GM23248 (cell line): ENCODE measurements at regions not wholly inside any gene's neighbourhood (a gene's known extent, or its start where the extent isn't known, plus 50 kb on each side); places are given as distances from the start of the nearest gene placed in this dataset.
A peak's percentile ranks its signal among the peaks of the same experiment; 100 is the strongest.

Experiments
- DNase-seq: peaks from one replicate; pipeline ENCODE4 v3.0.0-alpha.2; 2015
- H2AFZ ChIP-seq: fragments of 200-600 bp; sonication (generic); 2 replicates; pipeline ENCODE4 v1.6.1; 2016; ENCODE audit warnings: antibody characterized with exemption
- H3F3A ChIP-seq: fragments of 200-600 bp; sonication (generic); 2 replicates; pipeline ENCODE4 v1.6.1; 2016; ENCODE audit warnings: mild to moderate bottlenecking, antibody characterized with exemption, mixed run types; ENCODE audit not compliant: insufficient read depth
- H3K27ac ChIP-seq: fragments of 200-600 bp; sonication (generic); 2 replicates; pipeline ENCODE4 v1.5.1; 2016; ENCODE audit warnings: mild to moderate bottlenecking
- H3K27me3 ChIP-seq: fragments of 200-600 bp; sonication (generic); replicated peaks from 2 replicates; pipeline ENCODE4 v1.6.1; 2016; ENCODE audit warnings: mild to moderate bottlenecking; ENCODE audit not compliant: insufficient read depth
- H3K36me3 ChIP-seq: fragments of 200-600 bp; sonication (generic); 2 replicates; pipeline ENCODE4 v1.6.1; 2016; ENCODE audit warnings: low read depth, mild to moderate bottlenecking
- H3K4me1 ChIP-seq: fragments of 200-600 bp; sonication (generic); 2 replicates; pipeline ENCODE4 v1.6.1; 2016; ENCODE audit warnings: mild to moderate bottlenecking; ENCODE audit not compliant: insufficient read depth
- H3K4me2 ChIP-seq: fragments of 200-600 bp; sonication (generic); one replicate; pipeline ENCODE4 v1.6.1; 2016; ENCODE audit warnings: mild to moderate bottlenecking; ENCODE audit not compliant: unreplicated experiment
- H3K4me3 ChIP-seq: fragments of 200-600 bp; sonication (generic); 2 replicates; pipeline ENCODE4 v1.5.1; 2016; ENCODE audit warnings: mild to moderate bottlenecking
- H3K79me2 ChIP-seq: fragments of 200-600 bp; sonication (generic); 2 replicates; pipeline ENCODE4 v1.6.1; 2016; ENCODE audit warnings: mild to moderate bottlenecking; ENCODE audit not compliant: insufficient read depth
- H3K9ac ChIP-seq: fragments of 200-600 bp; sonication (generic); 2 replicates; pipeline ENCODE4 v1.6.1; 2016; ENCODE audit warnings: mild to moderate bottlenecking
- H3K9me2 ChIP-seq: fragments of 200-600 bp; sonication (generic); 2 replicates; pipeline ENCODE4 v1.6.1; 2016; ENCODE audit warnings: mixed run types, mild to moderate bottlenecking, moderate library complexity; ENCODE audit not compliant: insufficient read depth
- H3K9me3 ChIP-seq: fragments of 200-600 bp; sonication (generic); one replicate; pipeline ENCODE4 v1.6.1; 2017; ENCODE audit warnings: low read depth
- H4K20me1 ChIP-seq: fragments of 200-600 bp; sonication (generic); 2 replicates; pipeline ENCODE4 v1.6.0; 2016; ENCODE audit not compliant: insufficient read depth
- EZH2 ChIP-seq: fragments of 200-600 bp; sonication (generic); IDR thresholded peaks from 2 replicates; pipeline ENCODE4 v1.6.1; 2018; ENCODE audit warnings: antibody characterized with exemption, mild to moderate bottlenecking; ENCODE audit not compliant: insufficient read depth, poor library complexity, severe bottlenecking
- EZH2phosphoT487 ChIP-seq: fragments of 200-600 bp; sonication (generic); IDR thresholded peaks from 2 replicates; pipeline ENCODE4 v1.6.1; 2018; ENCODE audit warnings: antibody characterized with exemption, moderate library complexity, mild to moderate bottlenecking, low read depth; ENCODE audit not compliant: insufficient read depth
- WGBS, 2 experiments: methylation state at CpG; one replicate each; pipeline ENCODE4 v1.1.6; 2015 to 2017; ENCODE audit warnings: low lambda C conversion rate in 2 of 2, low coverage in 1 of 2; ENCODE audit errors: missing lambda C conversion rate in 2 of 2; 5-methylcytosine and 5-hydroxymethylcytosine counted together
- in situ Hi-C: fragments of 300-500 bp; cut with MboI; formaldehyde crosslinking; loops from 2 replicates; pipeline ENCODE4 v1.15.0; 2020

DNA sequence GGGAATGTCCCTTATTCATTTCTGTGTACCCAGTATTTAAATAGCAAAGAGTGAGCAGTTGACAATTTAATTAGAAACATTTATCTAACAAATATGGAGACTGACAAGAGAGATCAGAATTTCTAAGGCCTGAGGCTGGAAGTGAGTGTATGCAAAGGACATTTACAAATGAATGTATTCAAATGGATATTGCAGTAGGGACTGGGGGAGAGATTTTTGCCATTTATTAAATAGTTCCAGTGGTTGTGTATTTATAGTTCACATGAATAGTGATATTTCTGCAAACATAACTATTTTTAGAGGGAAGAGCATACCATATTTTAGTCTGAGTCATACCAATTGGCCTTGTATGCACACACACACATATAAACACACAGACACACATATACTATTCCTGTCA is 592.4 kb downstream of the GLUD2 start:
- Histone ChIP-seq H3K9ac (no peak overlapping the region), H3K4me3 (no peak overlapping the region), H3K36me3 (no peaks in the 10 kb centered on the region), H3K4me2 (no peak overlapping the region), H3K9me3 (no peaks in the 10 kb centered on the region), H3F3A (peaks cover 14% of the 10 kb centered on the region), H3K79me2 (no peaks in the 10 kb centered on the region), H3K27ac (no peak overlapping the region), H3K4me1 (peaks cover 15% of the 10 kb centered on the region), H3K27me3 (no peaks in the 10 kb centered on the region), H3K9me2 (no peaks in the 10 kb centered on the region), H2AFZ (no peak overlapping the region), H4K20me1 (no peaks in the 10 kb centered on the region)
- TF ChIP-seq EZH2phosphoT487, result no peak
- no peak for TF ChIP-seq EZH2
- no peak for DNase-seq
- in situ Hi-C loops, result no loop called here

DNA sequence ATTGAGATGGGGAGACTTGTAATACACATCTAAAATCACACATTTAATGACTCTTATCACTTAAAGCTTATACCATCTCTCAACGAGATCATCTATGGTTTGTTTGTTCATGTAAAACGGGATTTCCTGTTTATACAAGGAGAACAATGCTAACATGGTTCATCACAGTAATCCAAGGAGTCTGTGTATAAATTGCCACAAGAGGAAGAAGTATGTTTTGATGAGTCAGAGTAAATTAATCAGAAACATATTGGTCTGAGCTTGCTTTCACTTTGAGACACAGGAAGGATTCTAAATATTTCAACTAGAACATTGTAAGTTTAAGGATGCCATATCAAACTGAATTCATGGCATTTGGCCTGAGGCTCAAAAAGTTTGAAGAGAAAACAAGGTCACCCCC is 594.1 kb downstream of the GLUD2 start:
- Histone ChIP-seq H3F3A (peaks cover 14% of the 10 kb centered on the region), H3K9me3 (no peaks in the 10 kb centered on the region), H3K4me1 (peaks cover 15% of the 10 kb centered on the region), H4K20me1 (no peaks in the 10 kb centered on the region), H3K36me3 (no peaks in the 10 kb centered on the region), H3K9ac (no peak overlapping the region), H2AFZ (no peak overlapping the region), H3K9me2 (no peaks in the 10 kb centered on the region), H3K27me3 (no peaks in the 10 kb centered on the region), H3K79me2 (no peaks in the 10 kb centered on the region), H3K27ac (no peak overlapping the region), H3K4me3 (peak overlapping the region; percentile 43), H3K4me2 (peak overlapping the region; percentile 65)
- TF ChIP-seq EZH2 (no peak), EZH2phosphoT487 (no peak)
- 0 to 2% methylated on average over 2 of the region's 2 CpGs for WGBS, 2 experiments
- DNase-seq, result peak; percentile 59
- in situ Hi-C loops, result no loop called here

DNA sequence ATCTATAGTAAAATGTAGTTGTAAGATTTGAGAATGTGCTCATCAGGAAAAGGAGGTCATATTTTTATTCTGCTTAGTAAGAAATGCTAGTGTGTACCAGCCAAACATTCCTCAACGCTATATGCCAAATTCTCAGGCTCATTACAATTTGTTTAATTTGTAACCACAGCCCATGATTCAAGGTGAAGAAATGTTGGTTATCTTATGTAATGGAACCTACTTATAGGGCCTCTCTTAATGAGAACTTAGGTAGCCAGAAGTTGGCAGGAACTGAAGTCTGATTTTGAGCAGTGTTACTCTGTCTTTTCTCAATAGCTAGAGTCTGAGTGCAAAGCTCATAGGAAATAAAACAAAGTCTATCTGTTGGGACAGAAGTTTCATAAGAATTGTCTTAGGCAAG is 595.0 kb downstream of the GLUD2 start:
- no peak overlapping the region for H3K27ac ChIP-seq
- no peak overlapping the region for H3K9ac ChIP-seq
- no peaks in the 10 kb centered on the region for H3K9me3 ChIP-seq
- no peak overlapping the region for H2AFZ ChIP-seq
- peak overlapping the region; percentile 43 for H3K4me3 ChIP-seq
- peak; percentile 33 for DNase-seq
- in situ Hi-C loops, result no loop called here
- 0% methylated on average over 1 of the region's 1 CpG for WGBS, 2 experiments
- H3K36me3 ChIP-seq, result no peaks in the 10 kb centered on the region
- no peaks in the 10 kb centered on the region for H3K9me2 ChIP-seq
- no peaks in the 10 kb centered on the region for H3K27me3 ChIP-seq
- TF ChIP-seq EZH2phosphoT487, result no peak
- no peak for TF ChIP-seq EZH2
- no peaks in the 10 kb centered on the region for H3K79me2 ChIP-seq
- H4K20me1 ChIP-seq, result no peaks in the 10 kb centered on the region
- peaks cover 15% of the 10 kb centered on the region for H3K4me1 ChIP-seq
- H3F3A ChIP-seq, result peaks cover 14% of the 10 kb centered on the region
- H3K4me2 ChIP-seq, result peak overlapping the region; percentile 65

DNA sequence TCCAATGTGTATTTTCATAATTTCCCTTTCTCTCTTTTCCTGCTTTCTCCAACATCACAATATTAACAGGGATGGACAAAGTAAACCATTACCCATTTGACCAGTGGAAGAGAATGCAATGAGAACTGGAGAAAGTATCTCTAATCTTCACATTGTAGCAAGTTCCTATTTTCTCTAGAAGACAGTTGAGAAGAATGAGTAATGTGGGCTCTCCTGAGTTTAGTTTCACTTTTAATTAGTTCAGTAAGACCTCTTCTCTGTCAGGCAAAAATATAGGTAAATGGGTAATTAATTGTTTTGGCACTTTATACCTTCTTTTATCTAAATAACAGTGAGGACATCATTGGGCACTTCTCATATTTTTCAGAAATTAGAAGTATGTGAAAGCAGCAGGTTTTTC is 602.0 kb downstream of the GLUD2 start:
- no peak overlapping the region for H3K9ac ChIP-seq
- no peak for TF ChIP-seq EZH2phosphoT487
- no peak overlapping the region for H2AFZ ChIP-seq
- H3K4me2 ChIP-seq, result no peak overlapping the region
- no peaks in the 10 kb centered on the region for H3K9me2 ChIP-seq
- in situ Hi-C loops, result no loop called here
- H3K4me3 ChIP-seq, result no peak overlapping the region
- no peaks in the 10 kb centered on the region for H4K20me1 ChIP-seq
- H3K36me3 ChIP-seq, result no peaks in the 10 kb centered on the region
- no peaks in the 10 kb centered on the region for H3K4me1 ChIP-seq
- DNase-seq, result no peak
- no peaks in the 10 kb centered on the region for H3F3A ChIP-seq
- H3K9me3 ChIP-seq, result no peaks in the 10 kb centered on the region
- H3K79me2 ChIP-seq, result no peaks in the 10 kb centered on the region
- H3K27ac ChIP-seq, result no peak overlapping the region
- no peaks in the 10 kb centered on the region for H3K27me3 ChIP-seq

DNA sequence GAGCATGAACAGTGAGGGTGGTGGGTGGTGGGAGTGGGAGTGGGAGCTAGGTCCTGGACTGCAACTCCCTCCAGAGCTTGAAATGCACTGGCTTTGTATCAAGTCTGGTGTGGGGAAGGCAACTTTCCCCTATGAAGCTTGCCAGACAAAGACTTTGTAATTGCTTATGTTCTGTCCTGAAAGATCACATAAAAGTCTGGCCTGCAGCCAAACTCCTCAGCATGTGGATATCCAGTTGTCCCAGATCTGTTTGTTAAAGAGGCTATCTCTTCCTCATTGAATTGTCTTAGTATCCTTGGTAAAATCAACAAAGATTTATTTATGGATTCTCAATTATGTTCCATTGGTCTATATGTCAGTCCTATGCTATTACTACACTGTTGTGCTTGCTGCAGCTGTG is 607.9 kb downstream of the GLUD2 start:
- no peak overlapping the region for H2AFZ ChIP-seq
- no peaks in the 10 kb centered on the region for H3K9me2 ChIP-seq
- in situ Hi-C loops, result no loop called here
- no peak overlapping the region for H3K4me2 ChIP-seq
- TF ChIP-seq EZH2 (no peak), EZH2phosphoT487 (no peak)
- H3F3A ChIP-seq, result no peaks in the 10 kb centered on the region
- DNase-seq, result no peak
- no peaks in the 10 kb centered on the region for H3K79me2 ChIP-seq
- H3K4me1 ChIP-seq, result no peaks in the 10 kb centered on the region
- H3K36me3 ChIP-seq, result no peaks in the 10 kb centered on the region
- no peaks in the 10 kb centered on the region for H3K27me3 ChIP-seq
- no peaks in the 10 kb centered on the region for H4K20me1 ChIP-seq
- H3K9ac ChIP-seq, result no peak overlapping the region
- H3K4me3 ChIP-seq, result no peak overlapping the region
- H3K9me3 ChIP-seq, result no peaks in the 10 kb centered on the region
- H3K27ac ChIP-seq, result no peak overlapping the region
